Skeletal muscle tissue (tissue), 3 donors: ENCODE measurements at regions not wholly inside any gene's neighbourhood (a gene's known extent, or its start where the extent isn't known, plus 50 kb on each side); places are given as distances from the start of the nearest gene placed in this dataset.
"Not testable (repeated sequence)": the region's sequence is repeated elsewhere in the genome, so short reads cannot be mapped to it uniquely, and the experiment has no call there.

Experiments used
- H3K27ac ChIP-seq: one replicate; pipeline ENCODE4 v1.7.0; 2013; ENCODE audit warnings: mild to moderate bottlenecking, low read depth, low read length, inconsistent platforms
- H3K27me3 ChIP-seq, 3 donors: one replicate each; pipeline ENCODE4 v1.7.0; 2013; ENCODE audit warnings: low read length in 3 of 3; ENCODE audit not compliant: control insufficient read depth in 3 of 3, insufficient read depth in 3 of 3
- H3K36me3 ChIP-seq, 3 donors: one replicate each; pipeline ENCODE4 v1.7.0; 2013; ENCODE audit warnings: low read length in 3 of 3; ENCODE audit not compliant: control insufficient read depth in 3 of 3, insufficient read depth in 3 of 3
- H3K4me1 ChIP-seq, 3 donors: one replicate each; pipeline ENCODE4 v1.7.0; 2013; ENCODE audit warnings: low read length in 3 of 3, mild to moderate bottlenecking in 3 of 3; ENCODE audit not compliant: control insufficient read depth in 3 of 3, insufficient read depth in 3 of 3
- H3K4me3 ChIP-seq, 3 donors: one replicate each; pipeline ENCODE4 v1.7.0; 2013; ENCODE audit warnings: low read length in 3 of 3
- H3K9ac ChIP-seq, 3 donors: one replicate each; pipeline ENCODE4 v1.7.0; 2013; ENCODE audit warnings: low read length in 3 of 3, mild to moderate bottlenecking in 3 of 3, moderate library complexity in 2 of 3, low read depth in 1 of 3
- H3K9me3 ChIP-seq, 3 donors: one replicate each; pipeline ENCODE4 v1.7.0; 2013; ENCODE audit warnings: low read length in 3 of 3; ENCODE audit not compliant: control insufficient read depth in 3 of 3
- donor health status: Osteomylitis.

GRCh38 chr21:21963911-21964310 is 965.7 kb downstream of the NCAM2 start:
- no peak overlapping the region for H3K9ac ChIP-seq
- no peaks in the 10 kb centered on the region for H3K4me1 ChIP-seq
- H3K9me3 ChIP-seq, result peaks cover 0 to 6% (median 0%) of the 10 kb centered on the region in 3 donors
- no peaks in the 10 kb centered on the region for H3K27me3 ChIP-seq
- H3K4me3 ChIP-seq, result no peak overlapping the region
- no peak overlapping the region for H3K27ac ChIP-seq
- H3K36me3 ChIP-seq, result no peaks in the 10 kb centered on the region

GRCh38 chr21:21968810-21969209 is 970.6 kb downstream of the NCAM2 start:
- Histone ChIP-seq H3K9ac (no peak overlapping the region), H3K27ac (no peak overlapping the region), H3K4me1 (no peaks in the 10 kb centered on the region), H3K9me3 (peaks cover 0 to 3% (median 0%) of the 10 kb centered on the region in 3 donors), H3K27me3 (no peaks in the 10 kb centered on the region), H3K36me3 (no peaks in the 10 kb centered on the region), H3K4me3 (no peak overlapping the region)

GRCh38 chr21:21969211-21969610 is 971.0 kb downstream of the NCAM2 start:
- H3K9me3 ChIP-seq, result no peaks in the 10 kb centered on the region
- H3K36me3 ChIP-seq, result no peaks in the 10 kb centered on the region
- no peak overlapping the region for H3K27ac ChIP-seq
- no peaks in the 10 kb centered on the region for H3K27me3 ChIP-seq
- H3K4me1 ChIP-seq, result no peaks in the 10 kb centered on the region
- H3K4me3 ChIP-seq, result no peak overlapping the region
- no peak overlapping the region for H3K9ac ChIP-seq

GRCh38 chr21:21971384-21971783 is 973.2 kb downstream of the NCAM2 start:
- no peaks in the 10 kb centered on the region for H3K9me3 ChIP-seq
- H3K27me3 ChIP-seq, result no peaks in the 10 kb centered on the region
- no peak overlapping the region for H3K27ac ChIP-seq
- H3K9ac ChIP-seq, result no peak overlapping the region
- no peak overlapping the region for H3K4me3 ChIP-seq
- no peaks in the 10 kb centered on the region for H3K36me3 ChIP-seq
- no peaks in the 10 kb centered on the region for H3K4me1 ChIP-seq

- H3K4me3 ChIP-seq, result no peak overlapping the region
- H3K36me3 ChIP-seq, result no peaks in the 10 kb centered on the region
- H3K27ac ChIP-seq, result no peak overlapping the region
- no peaks in the 10 kb centered on the region for H3K9me3 ChIP-seq
- no peaks in the 10 kb centered on the region for H3K27me3 ChIP-seq
- H3K9ac ChIP-seq, result no peak overlapping the region
- H3K4me1 ChIP-seq, result no peaks in the 10 kb centered on the region
Measured at GRCh38 chr21:21973806-21974205, 975.6 kb downstream of the NCAM2 start.

GRCh38 chr21:21996891-21997290 is 998.7 kb downstream of the NCAM2 start:
- no peaks in the 10 kb centered on the region for H3K27me3 ChIP-seq
- H3K4me3 ChIP-seq, result no peak overlapping the region
- no peaks in the 10 kb centered on the region for H3K36me3 ChIP-seq
- H3K27ac ChIP-seq, result no peak overlapping the region
- H3K9ac ChIP-seq, result no peak overlapping the region
- no peaks in the 10 kb centered on the region for H3K9me3 ChIP-seq
- H3K4me1 ChIP-seq, result no peaks in the 10 kb centered on the region

- H3K4me3 ChIP-seq, result no peak overlapping the region
- no peaks in the 10 kb centered on the region for H3K4me1 ChIP-seq
- no peaks in the 10 kb centered on the region for H3K27me3 ChIP-seq
- H3K9me3 ChIP-seq, result no peaks in the 10 kb centered on the region
- H3K9ac ChIP-seq, result no peak overlapping the region
- no peaks in the 10 kb centered on the region for H3K36me3 ChIP-seq
- no peak overlapping the region for H3K27ac ChIP-seq
Measured at GRCh38 chr21:21997390-21998333, 999.5 kb downstream of the NCAM2 start.

- no peak overlapping the region for H3K4me3 ChIP-seq
- no peaks in the 10 kb centered on the region for H3K36me3 ChIP-seq
- no peaks in the 10 kb centered on the region for H3K4me1 ChIP-seq
- no peaks in the 10 kb centered on the region for H3K27me3 ChIP-seq
- no peak overlapping the region for H3K9ac ChIP-seq
- H3K9me3 ChIP-seq, result no peaks in the 10 kb centered on the region
- H3K27ac ChIP-seq, result no peak overlapping the region
Measured at GRCh38 chr21:22019766-22020165, 1021.6 kb downstream of the NCAM2 start.

- H3K27me3 ChIP-seq, result no peaks in the 10 kb centered on the region
- no peak overlapping the region for H3K27ac ChIP-seq
- H3K4me1 ChIP-seq, result no peaks in the 10 kb centered on the region
- no peaks in the 10 kb centered on the region for H3K9me3 ChIP-seq
- no peak overlapping the region for H3K9ac ChIP-seq
- no peak overlapping the region for H3K4me3 ChIP-seq
- no peaks in the 10 kb centered on the region for H3K36me3 ChIP-seq
Measured at GRCh38 chr21:22020221-22020620, 1022.0 kb downstream of the NCAM2 start.

GRCh38 chr21:22023896-22024295 is 1025.7 kb downstream of the NCAM2 start:
- not testable (repeated sequence) for H3K4me3 ChIP-seq, H3K9me3 ChIP-seq, H3K9ac ChIP-seq, H3K4me1 ChIP-seq, H3K27ac ChIP-seq, H3K27me3 ChIP-seq, H3K36me3 ChIP-seq
